ENCODE measurements at regions not wholly inside any gene's neighbourhood (a gene's known extent, or its start where the extent isn't known, plus 50 kb on each side); places are given as distances from the start of the nearest gene placed in this dataset.

DNA sequence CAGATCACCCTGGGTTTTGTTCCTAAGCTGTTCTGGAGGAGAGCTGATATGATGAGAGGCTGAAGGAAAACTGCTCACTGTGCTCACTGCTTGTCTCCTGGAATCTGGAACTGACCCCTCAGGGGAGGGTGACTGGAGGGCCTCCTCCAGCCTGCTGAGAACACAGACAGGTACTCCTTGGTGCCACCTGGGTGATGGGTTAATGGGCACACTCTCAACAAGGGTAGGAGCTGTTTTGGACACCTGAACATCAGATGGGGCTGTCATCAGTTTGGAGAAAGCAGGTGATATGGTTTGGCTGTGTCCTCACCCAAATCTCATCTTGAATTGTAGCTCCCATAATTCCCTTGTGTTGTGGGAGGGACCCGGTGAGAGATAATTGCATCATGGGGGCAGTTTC, 58.1 kb upstream of the SORCS3 start:
- TF ChIP-seq, protein P1, sequence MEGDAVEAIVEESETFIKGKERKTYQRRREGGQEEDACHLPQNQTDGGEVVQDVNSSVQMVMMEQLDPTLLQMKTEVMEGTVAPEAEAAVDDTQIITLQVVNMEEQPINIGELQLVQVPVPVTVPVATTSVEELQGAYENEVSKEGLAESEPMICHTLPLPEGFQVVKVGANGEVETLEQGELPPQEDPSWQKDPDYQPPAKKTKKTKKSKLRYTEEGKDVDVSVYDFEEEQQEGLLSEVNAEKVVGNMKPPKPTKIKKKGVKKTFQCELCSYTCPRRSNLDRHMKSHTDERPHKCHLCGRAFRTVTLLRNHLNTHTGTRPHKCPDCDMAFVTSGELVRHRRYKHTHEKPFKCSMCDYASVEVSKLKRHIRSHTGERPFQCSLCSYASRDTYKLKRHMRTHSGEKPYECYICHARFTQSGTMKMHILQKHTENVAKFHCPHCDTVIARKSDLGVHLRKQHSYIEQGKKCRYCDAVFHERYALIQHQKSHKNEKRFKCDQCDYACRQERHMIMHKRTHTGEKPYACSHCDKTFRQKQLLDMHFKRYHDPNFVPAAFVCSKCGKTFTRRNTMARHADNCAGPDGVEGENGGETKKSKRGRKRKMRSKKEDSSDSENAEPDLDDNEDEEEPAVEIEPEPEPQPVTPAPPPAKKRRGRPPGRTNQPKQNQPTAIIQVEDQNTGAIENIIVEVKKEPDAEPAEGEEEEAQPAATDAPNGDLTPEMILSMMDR (IDR thresholded peaks at IDR 0.05; ENCODE audit: low read depth, low read length), result no peak
- no peak for TF ChIP-seq EZH2phosphoT487 (IDR thresholded peaks at IDR 0.05; ENCODE audit: low read depth)

All from OCI-LY3 (cell line).